ENCODE measurements at regions not wholly inside any gene's neighbourhood (a gene's known extent, or its start where the extent isn't known, plus 50 kb on each side); places are given as distances from the start of the nearest gene placed in this dataset.

- H3K9me3 ChIP-seq (ENCODE audit: low read length) = no peaks in the 10 kb centered on the region
- Mint-ChIP-seq H3K27me3 (peaks cover 0 to 2% of the 10 kb centered on the region in 2 donors), H3K36me3 (no peaks in the 10 kb centered on the region), H3K4me3 (no peak overlapping the region), H3K9me3 (no peaks in the 10 kb centered on the region), H3K4me1 (no peaks in the 10 kb centered on the region), H3K27ac (no peak overlapping the region)
- no peak for DNase-seq
- no peak overlapping the region for H3K27ac ChIP-seq (ENCODE audit: low read depth, low read length)
- H3K4me3 ChIP-seq (ENCODE audit: low read length) = no peak overlapping the region
- POLR2A ChIA-PET = no interaction called here
- H3K27me3 ChIP-seq (ENCODE audit: insufficient read depth, low read length, poor library complexity, severe bottlenecking) = no peaks in the 10 kb centered on the region
- CTCF ChIA-PET = no interaction called here
- H3K36me3 ChIP-seq (ENCODE audit: insufficient read depth, low read length) = no peaks in the 10 kb centered on the region
- H3K4me1 ChIP-seq (ENCODE audit: insufficient read depth, low read length) = no peaks in the 10 kb centered on the region
Observed at GRCh38 chr1:198837278-198838021, 198.6 kb downstream of the PTPRC start.

GRCh38 chr1:198838022-198838342 lies 199.1 kb downstream of the PTPRC start:
- POLR2A ChIA-PET = no interaction called here
- Mint-ChIP-seq H3K27me3 (peaks cover 0 to 2% of the 10 kb centered on the region in 2 donors), H3K36me3 (no peaks in the 10 kb centered on the region), H3K4me3 (no peak overlapping the region), H3K4me1 (no peaks in the 10 kb centered on the region), H3K9me3 (no peaks in the 10 kb centered on the region), H3K27ac (no peak overlapping the region)
- Histone ChIP-seq H3K4me3 (ENCODE audit: low read length) (no peak overlapping the region), H3K9me3 (ENCODE audit: low read length) (no peaks in the 10 kb centered on the region), H3K36me3 (ENCODE audit: insufficient read depth, low read length) (no peaks in the 10 kb centered on the region), H3K27me3 (ENCODE audit: insufficient read depth, low read length, poor library complexity, severe bottlenecking) (no peaks in the 10 kb centered on the region), H3K27ac (ENCODE audit: low read depth, low read length) (no peak overlapping the region), H3K4me1 (ENCODE audit: insufficient read depth, low read length) (no peaks in the 10 kb centered on the region)
- CTCF ChIA-PET = no interaction called here
- no peak for DNase-seq

DNA sequence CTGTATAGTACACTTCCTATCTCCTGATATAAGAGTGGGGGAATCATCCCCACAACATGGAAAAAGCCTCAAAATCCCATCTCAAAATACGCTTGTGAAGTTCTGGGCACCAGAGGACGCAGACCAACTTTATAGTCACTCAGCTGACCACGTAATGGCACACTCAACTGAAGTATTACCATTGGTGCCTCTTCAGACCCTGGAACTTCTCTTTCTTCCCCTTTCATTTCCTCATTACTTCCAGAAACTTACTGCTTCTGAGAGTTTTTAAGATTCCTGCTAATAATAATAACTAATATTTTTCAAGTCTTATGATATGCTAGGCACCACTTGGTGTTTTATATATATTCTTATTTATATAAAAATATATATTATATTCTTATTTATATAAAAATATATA lies 202.6 kb downstream of the PTPRC start:
- Mint-ChIP-seq H3K27me3 (no peaks in the 10 kb centered on the region), H3K4me3 (no peak overlapping the region), H3K9me3 (no peaks in the 10 kb centered on the region), H3K27ac (no peak overlapping the region), H3K36me3 (peaks cover 0 to 3% (median 0%) of the 10 kb centered on the region in 3 donors), H3K4me1 (no peaks in the 10 kb centered on the region)
- CTCF ChIA-PET = no interaction called here
- Histone ChIP-seq H3K27me3 (ENCODE audit: insufficient read depth, low read length, poor library complexity, severe bottlenecking) (no peaks in the 10 kb centered on the region), H3K9me3 (ENCODE audit: low read length) (no peaks in the 10 kb centered on the region), H3K36me3 (ENCODE audit: insufficient read depth, low read length) (no peaks in the 10 kb centered on the region), H3K4me1 (ENCODE audit: insufficient read depth, low read length) (no peaks in the 10 kb centered on the region), H3K27ac (ENCODE audit: low read depth, low read length) (no peak overlapping the region), H3K4me3 (ENCODE audit: low read length) (no peak overlapping the region)
- POLR2A ChIA-PET = no interaction called here
- DNase-seq = no peak

DNA sequence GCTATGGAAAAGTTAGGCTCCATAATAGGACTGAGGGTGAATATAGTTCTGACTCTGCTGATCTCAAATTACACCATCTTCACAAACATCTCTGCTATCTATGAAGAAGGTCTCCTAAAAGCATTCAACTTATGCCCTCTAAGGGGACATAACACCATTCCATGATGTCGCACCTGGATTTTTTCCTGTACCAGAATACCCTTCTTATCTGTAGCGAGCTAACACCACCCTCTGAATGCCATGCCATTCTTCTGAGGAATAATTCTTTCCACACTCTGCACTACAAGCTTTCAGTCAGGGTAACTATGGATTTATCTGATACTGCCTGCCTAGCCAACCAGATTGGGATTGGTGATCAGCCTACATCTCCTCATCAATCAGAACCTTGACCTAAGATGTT lies 203.8 kb downstream of the PTPRC start:
- Mint-ChIP-seq H3K4me3 (no peak overlapping the region), H3K4me1 (no peaks in the 10 kb centered on the region), H3K27ac (no peak overlapping the region), H3K27me3 (no peaks in the 10 kb centered on the region), H3K36me3 (peaks cover 0 to 3% (median 0%) of the 10 kb centered on the region in 3 donors), H3K9me3 (no peaks in the 10 kb centered on the region)
- DNase-seq = no peak
- POLR2A ChIA-PET = no interaction called here
- Histone ChIP-seq H3K36me3 (ENCODE audit: insufficient read depth, low read length) (no peaks in the 10 kb centered on the region), H3K4me1 (ENCODE audit: insufficient read depth, low read length) (no peaks in the 10 kb centered on the region), H3K4me3 (ENCODE audit: low read length) (no peak overlapping the region), H3K27me3 (ENCODE audit: insufficient read depth, low read length, poor library complexity, severe bottlenecking) (no peaks in the 10 kb centered on the region), H3K9me3 (ENCODE audit: low read length) (no peaks in the 10 kb centered on the region), H3K27ac (ENCODE audit: low read depth, low read length) (no peak overlapping the region)
- CTCF ChIA-PET = no interaction called here

GRCh38 chr1:198845271-198845670 lies 206.4 kb downstream of the PTPRC start:
- no peaks in the 10 kb centered on the region for H3K27me3 ChIP-seq (ENCODE audit: insufficient read depth, low read length, poor library complexity, severe bottlenecking)
- no peaks in the 10 kb centered on the region for H3K36me3 ChIP-seq (ENCODE audit: insufficient read depth, low read length)
- H3K4me3 ChIP-seq (ENCODE audit: low read length) = no peak overlapping the region
- no peak overlapping the region for H3K27ac ChIP-seq (ENCODE audit: low read depth, low read length)
- CTCF ChIA-PET = no interaction called here
- Mint-ChIP-seq H3K4me1 (no peaks in the 10 kb centered on the region), H3K36me3 (peaks cover 0 to 3% (median 0%) of the 10 kb centered on the region in 3 donors), H3K27me3 (no peaks in the 10 kb centered on the region), H3K4me3 (no peak overlapping the region), H3K9me3 (no peaks in the 10 kb centered on the region), H3K27ac (no peak overlapping the region)
- no peaks in the 10 kb centered on the region for H3K9me3 ChIP-seq (ENCODE audit: low read length)
- H3K4me1 ChIP-seq (ENCODE audit: insufficient read depth, low read length) = no peaks in the 10 kb centered on the region
- POLR2A ChIA-PET = no interaction called here
- no peak for DNase-seq

DNA sequence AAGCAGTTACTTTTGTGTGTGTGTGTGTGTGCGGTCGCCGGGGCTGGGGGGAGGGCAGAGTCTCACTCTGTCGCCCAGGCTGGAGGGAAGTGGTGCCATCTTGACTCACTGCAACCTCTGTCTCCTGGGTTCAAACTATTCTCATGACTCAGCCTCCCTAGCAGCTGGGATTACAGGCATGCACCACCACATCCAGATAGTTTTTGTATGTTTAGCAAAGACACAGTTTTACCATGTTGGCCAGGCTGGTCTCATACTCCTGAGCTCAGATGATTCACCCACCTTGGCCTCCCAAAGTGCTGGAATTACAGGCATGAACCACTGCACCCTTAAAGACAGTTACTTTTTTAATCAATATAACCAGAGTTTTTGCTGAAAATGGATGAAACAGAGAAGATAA lies 207.0 kb downstream of the PTPRC start:
- Histone ChIP-seq H3K27ac (ENCODE audit: low read depth, low read length) (no peak overlapping the region), H3K27me3 (ENCODE audit: insufficient read depth, low read length, poor library complexity, severe bottlenecking) (no peaks in the 10 kb centered on the region), H3K4me1 (ENCODE audit: insufficient read depth, low read length) (no peaks in the 10 kb centered on the region), H3K9me3 (ENCODE audit: low read length) (no peaks in the 10 kb centered on the region), H3K36me3 (ENCODE audit: insufficient read depth, low read length) (no peaks in the 10 kb centered on the region), H3K4me3 (ENCODE audit: low read length) (no peak overlapping the region)
- Mint-ChIP-seq H3K4me1 (no peaks in the 10 kb centered on the region), H3K36me3 (peaks cover 0 to 3% (median 0%) of the 10 kb centered on the region in 3 donors), H3K9me3 (no peaks in the 10 kb centered on the region), H3K4me3 (no peak overlapping the region), H3K27ac (no peak overlapping the region), H3K27me3 (no peaks in the 10 kb centered on the region)
- POLR2A ChIA-PET = no interaction called here
- DNase-seq = no peak
- CTCF ChIA-PET = no interaction called here

DNA sequence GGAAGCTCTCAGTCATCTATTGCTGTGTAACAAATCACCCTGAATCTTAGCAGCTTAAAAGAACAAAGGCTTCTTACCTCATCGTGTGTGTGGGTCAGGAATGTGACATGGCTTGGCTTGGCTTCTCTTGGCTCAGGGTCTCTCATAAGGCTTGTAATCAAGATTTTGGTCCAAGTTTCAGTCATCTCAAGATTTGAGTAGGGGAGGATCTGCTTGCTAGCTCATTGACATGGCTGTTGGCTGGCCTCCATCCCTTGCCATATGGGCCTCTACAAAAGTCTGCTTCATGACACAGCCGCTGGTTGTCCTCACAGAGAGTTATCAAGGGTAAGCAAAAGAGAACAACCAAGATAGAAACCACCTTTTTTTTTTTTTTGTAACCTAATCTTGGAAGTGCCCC lies 207.7 kb downstream of the PTPRC start:
- ChIA-PET CTCF (interaction anchor here (0.7 kb wide), 1 partner anchor 9 kb away, joined by 3 read pairs; no protein-coding TSS in a partner anchor), POLR2A (no interaction called here)
- Histone ChIP-seq H3K9me3 (ENCODE audit: low read length) (no peaks in the 10 kb centered on the region), H3K4me1 (ENCODE audit: insufficient read depth, low read length) (no peaks in the 10 kb centered on the region), H3K4me3 (ENCODE audit: low read length) (no peak overlapping the region), H3K36me3 (ENCODE audit: insufficient read depth, low read length) (no peaks in the 10 kb centered on the region), H3K27me3 (ENCODE audit: insufficient read depth, low read length, poor library complexity, severe bottlenecking) (no peaks in the 10 kb centered on the region), H3K27ac (ENCODE audit: low read depth, low read length) (no peak overlapping the region)
- Mint-ChIP-seq H3K27me3 (no peaks in the 10 kb centered on the region), H3K9me3 (no peaks in the 10 kb centered on the region), H3K4me1 (no peaks in the 10 kb centered on the region), H3K36me3 (peaks cover 0 to 5% (median 0%) of the 10 kb centered on the region in 3 donors), H3K4me3 (no peak overlapping the region), H3K27ac (peak overlapping the region in 1 of 8 donors; percentile 5)
- DNase-seq = no peak

- ChIA-PET POLR2A (no interaction called here), CTCF (no interaction called here)
- Histone ChIP-seq H3K36me3 (ENCODE audit: insufficient read depth, low read length) (no peaks in the 10 kb centered on the region), H3K27ac (ENCODE audit: low read depth, low read length) (no peak overlapping the region), H3K9me3 (ENCODE audit: low read length) (no peaks in the 10 kb centered on the region), H3K4me1 (ENCODE audit: insufficient read depth, low read length) (no peaks in the 10 kb centered on the region), H3K27me3 (ENCODE audit: insufficient read depth, low read length, poor library complexity, severe bottlenecking) (no peaks in the 10 kb centered on the region), H3K4me3 (ENCODE audit: low read length) (no peak overlapping the region)
- no peaks in the 10 kb centered on the region for H3K4me1 Mint-ChIP-seq
- H3K27me3 Mint-ChIP-seq = no peaks in the 10 kb centered on the region
- H3K4me3 Mint-ChIP-seq = no peak overlapping the region
- peaks cover 0 to 7% (median 0%) of the 10 kb centered on the region in 3 donors for H3K36me3 Mint-ChIP-seq
- H3K27ac Mint-ChIP-seq = no peak overlapping the region
- no peaks in the 10 kb centered on the region for H3K9me3 Mint-ChIP-seq
- DNase-seq = no peak
Observed at GRCh38 chr1:198848206-198848605, 209.4 kb downstream of the PTPRC start.

GRCh38 chr1:198848649-198849048 lies 209.8 kb downstream of the PTPRC start:
- DNase-seq = no peak
- CTCF ChIA-PET = no interaction called here
- H3K9me3 Mint-ChIP-seq = no peaks in the 10 kb centered on the region
- Histone ChIP-seq H3K4me1 (ENCODE audit: insufficient read depth, low read length) (no peaks in the 10 kb centered on the region), H3K27me3 (ENCODE audit: insufficient read depth, low read length, poor library complexity, severe bottlenecking) (no peaks in the 10 kb centered on the region), H3K36me3 (ENCODE audit: insufficient read depth, low read length) (no peaks in the 10 kb centered on the region), H3K9me3 (ENCODE audit: low read length) (no peaks in the 10 kb centered on the region), H3K4me3 (ENCODE audit: low read length) (no peak overlapping the region), H3K27ac (ENCODE audit: low read depth, low read length) (no peak overlapping the region)
- no peak overlapping the region for H3K27ac Mint-ChIP-seq
- H3K36me3 Mint-ChIP-seq = peaks cover 0 to 7% (median 0%) of the 10 kb centered on the region in 3 donors
- POLR2A ChIA-PET = no interaction called here
- H3K27me3 Mint-ChIP-seq = no peaks in the 10 kb centered on the region
- H3K4me3 Mint-ChIP-seq = no peak overlapping the region
- no peaks in the 10 kb centered on the region for H3K4me1 Mint-ChIP-seq

Measured in CD8-positive, alpha-beta memory T cell (primary cell).